HFFc6 (cell line): ENCODE measurements at regions not wholly inside any gene's neighbourhood (a gene's known extent, or its start where the extent isn't known, plus 50 kb on each side); places are given as distances from the start of the nearest gene placed in this dataset.
"Not testable (repeated sequence)": the region's sequence is repeated elsewhere in the genome, so short reads cannot be mapped to it uniquely, and the experiment has no call there.

Experiments
- DNase-seq: peaks from one replicate; pipeline ENCODE4 v3.0.0-alpha.2; 2018
- H3K27ac Mint-ChIP-seq: 2 replicates; pipeline ENCODE4 v1.8.0; 2020; ENCODE audit warnings: mild to moderate bottlenecking, mixed read lengths
- H3K27me3 Mint-ChIP-seq: 2 replicates; pipeline ENCODE4 v1.8.0; 2021; ENCODE audit warnings: mild to moderate bottlenecking, moderate library complexity, mixed read lengths; ENCODE audit not compliant: insufficient read depth
- H3K36me3 Mint-ChIP-seq: 2 replicates; pipeline ENCODE4 v1.8.0; 2021; ENCODE audit warnings: low read depth, mixed read lengths
- H3K4me1 Mint-ChIP-seq: 2 replicates; pipeline ENCODE4 v1.8.0; 2020; ENCODE audit warnings: low read depth, mixed read lengths
- H3K4me3 Mint-ChIP-seq: 2 replicates; pipeline ENCODE4 v1.8.0; 2020; ENCODE audit warnings: mild to moderate bottlenecking, moderate library complexity, mixed read lengths
- H3K9me3 Mint-ChIP-seq: 2 replicates; pipeline ENCODE4 v1.8.0; 2020; ENCODE audit warnings: mild to moderate bottlenecking, mixed read lengths
- CTCF ChIP-seq: fragments of 200-600 bp; sonication (generic); IDR thresholded peaks from 2 replicates; pipeline ENCODE4 v1.5.0; 2021; ENCODE audit warnings: antibody characterized with exemption, mild to moderate bottlenecking

- Mint-ChIP-seq H3K27me3 (peaks cover 9% of the 10 kb centered on the region), H3K36me3 (no peaks in the 10 kb centered on the region), H3K9me3 (peaks cover 40% of the 10 kb centered on the region), H3K27ac (no peak overlapping the region), H3K4me3 (no peak overlapping the region), H3K4me1 (no peaks in the 10 kb centered on the region)
- DNase-seq = no peak
- TF ChIP-seq CTCF = no peak
Measured at GRCh38 chr9:135173066-135173465, 85.6 kb downstream of the OLFM1 start.

GRCh38 chr9:135174248-135174647, 86.8 kb downstream of the OLFM1 start:
- Mint-ChIP-seq H3K36me3 (no peaks in the 10 kb centered on the region), H3K9me3 (peaks cover 37% of the 10 kb centered on the region), H3K4me3 (no peak overlapping the region), H3K4me1 (no peaks in the 10 kb centered on the region), H3K27me3 (peaks cover 9% of the 10 kb centered on the region), H3K27ac (no peak overlapping the region)
- no peak for TF ChIP-seq CTCF
- DNase-seq = no peak

- Mint-ChIP-seq H3K27me3 (peaks cover 9% of the 10 kb centered on the region), H3K9me3 (peaks cover 30% of the 10 kb centered on the region), H3K4me3 (no peak overlapping the region), H3K36me3 (no peaks in the 10 kb centered on the region), H3K27ac (no peak overlapping the region), H3K4me1 (no peaks in the 10 kb centered on the region)
- no peak for TF ChIP-seq CTCF
- DNase-seq = no peak
Measured at GRCh38 chr9:135174981-135175380, 87.5 kb downstream of the OLFM1 start.

GRCh38 chr9:135176284-135176683, 88.8 kb downstream of the OLFM1 start:
- H3K4me3 Mint-ChIP-seq = no peak overlapping the region
- DNase-seq = no peak
- no peak overlapping the region for H3K27ac Mint-ChIP-seq
- H3K9me3 Mint-ChIP-seq = peaks cover 28% of the 10 kb centered on the region
- H3K36me3 Mint-ChIP-seq = no peaks in the 10 kb centered on the region
- peaks cover 9% of the 10 kb centered on the region for H3K27me3 Mint-ChIP-seq
- no peaks in the 10 kb centered on the region for H3K4me1 Mint-ChIP-seq
- no peak for TF ChIP-seq CTCF

- DNase-seq, H3K27ac Mint-ChIP-seq, H3K36me3 Mint-ChIP-seq, H3K4me1 Mint-ChIP-seq, H3K4me3 Mint-ChIP-seq: not testable (repeated sequence)
- Mint-ChIP-seq H3K9me3 (peaks cover 28% of the 10 kb centered on the region), H3K27me3 (peaks cover 15% of the 10 kb centered on the region)
Measured at GRCh38 chr9:135177562-135177961, 90.1 kb downstream of the OLFM1 start.

GRCh38 chr9:135178498-135178897, 91.0 kb downstream of the OLFM1 start:
- TF ChIP-seq CTCF = no peak
- Mint-ChIP-seq H3K4me1 (no peaks in the 10 kb centered on the region), H3K4me3 (no peak overlapping the region), H3K27ac (no peak overlapping the region), H3K27me3 (peaks cover 13% of the 10 kb centered on the region), H3K36me3 (no peaks in the 10 kb centered on the region), H3K9me3 (peaks cover 28% of the 10 kb centered on the region)
- DNase-seq = no peak
